T-cell (primary cell): ENCODE measurements at regions not wholly inside any gene's neighbourhood (a gene's known extent, or its start where the extent isn't known, plus 50 kb on each side); places are given as distances from the start of the nearest gene placed in this dataset.
A peak's percentile ranks its signal among the peaks of the same experiment; 100 is the strongest.

Experiments
- ATAC-seq, 4 experiments: fragments of 200-7000 bp in 3 of 4; fragments of 150-1000 bp in 1 of 4; cut with Tn5 transposase; replicated peaks in 1 of 4; 1 replicate in 3 of 4; 2 replicates in 1 of 4; pipeline ENCODE4 v1.10.0; 2021; ENCODE audit warnings: moderate library complexity in 3 of 4, mild to moderate bottlenecking in 2 of 4, moderate number of reproducible peaks in 1 of 4
- CTCF ChIA-PET, 2 donors: fragments of 300-600 bp; sonication (Branson Sonifier 250); formaldehyde crosslinking; loops; one replicate each; lab custom pipeline; 2022; ENCODE audit warnings: antibody characterized with exemption in 2 of 2; lab: Charles Lee
- POLR2A ChIA-PET, 2 donors: fragments of 300-600 bp; sonication (Branson Sonifier 250); formaldehyde crosslinking; loops; one replicate each; lab custom pipeline; 2022; ENCODE audit warnings: antibody characterized with exemption in 2 of 2; lab: Charles Lee
- DNase-seq, 35 experiments: peaks; one replicate each; pipeline versions ENCODE4 v3.0.0 to v3.0.0-alpha.2; 2013 to 2023
- H3K27ac ChIP-seq: one replicate; pipeline ENCODE4 v1.5.1; 2013; ENCODE audit warnings: low read length
- H3K27me3 ChIP-seq, 2 experiments: replicated peaks in 1 of 2; 1 replicate in 1 of 2; 2 replicates in 1 of 2; pipeline versions ENCODE4 v1.6.1 to v1.7.0; 2013; ENCODE audit warnings: low read length in 1 of 2, mixed read lengths in 1 of 2; ENCODE audit not compliant: control insufficient read depth in 2 of 2, insufficient read depth in 2 of 2; ENCODE audit errors: extremely low read depth in 1 of 2
- H3K36me3 ChIP-seq, 2 donors: 1 replicate in 1 of 2; 2 replicates in 1 of 2; pipeline versions ENCODE4 v1.6.1 to v1.7.0; 2013; ENCODE audit warnings: low read length in 1 of 2; ENCODE audit not compliant: control insufficient read depth in 2 of 2, insufficient read depth in 1 of 2; ENCODE audit errors: extremely low read depth in 1 of 2
- H3K4me1 ChIP-seq, 2 experiments: 1 replicate in 1 of 2; 2 replicates in 1 of 2; pipeline versions ENCODE4 v1.6.1 to v1.7.0; 2013; ENCODE audit warnings: low read length in 2 of 2, mixed read lengths in 1 of 2; ENCODE audit not compliant: insufficient read depth in 2 of 2, control insufficient read depth in 1 of 2; ENCODE audit errors: extremely low read depth in 1 of 2
- H3K4me3 ChIP-seq, 2 donors: 1 replicate in 1 of 2; 2 replicates in 1 of 2; pipeline versions ENCODE4 v1.5.1 to v1.7.0; 2013; ENCODE audit warnings: mild to moderate bottlenecking in 2 of 2, low read length in 1 of 2, moderate library complexity in 1 of 2; ENCODE audit not compliant: control insufficient read depth in 1 of 2; ENCODE audit errors: extremely low read depth in 1 of 2
- H3K9me3 ChIP-seq: 2 replicates; pipeline ENCODE4 v1.7.0; 2013
- H3K27ac Mint-ChIP-seq, 2 donors: one replicate each; pipeline ENCODE4 v1.8.0; 2020 to 2021; ENCODE audit warnings: mild to moderate bottlenecking in 2 of 2, mixed read lengths in 2 of 2
- H3K27me3 Mint-ChIP-seq, 2 donors: one replicate each; pipeline ENCODE4 v1.8.0; 2021 to 2022; ENCODE audit warnings: mixed read lengths in 2 of 2
- H3K36me3 Mint-ChIP-seq: one replicate; pipeline ENCODE4 v1.8.0; 2021; ENCODE audit warnings: mixed read lengths
- H3K4me1 Mint-ChIP-seq, 3 donors: one replicate each; pipeline ENCODE4 v1.8.0; 2020 to 2022; ENCODE audit warnings: mixed read lengths in 3 of 3, mild to moderate bottlenecking in 1 of 3
- H3K4me3 Mint-ChIP-seq, 3 donors: one replicate each; pipeline ENCODE4 v1.8.0; 2020 to 2022; ENCODE audit warnings: mild to moderate bottlenecking in 3 of 3, mixed read lengths in 3 of 3, moderate library complexity in 3 of 3
- H3K9me3 Mint-ChIP-seq, 3 donors: one replicate each; pipeline ENCODE4 v1.8.0; 2020 to 2022; ENCODE audit warnings: mixed read lengths in 3 of 3
- WGBS: methylation state at CpG from one replicate; pipeline ENCODE4 v1.1.5; 2013; ENCODE audit warnings: missing lambda C conversion rate; ENCODE audit not compliant: insufficient coverage; 5-methylcytosine and 5-hydroxymethylcytosine counted together

- peaks cover 0 to 10% of the 10 kb centered on the region in 2 experiments for H3K4me1 ChIP-seq
- no peaks in the 10 kb centered on the region for H3K36me3 ChIP-seq
- ChIA-PET POLR2A (interaction anchor here in 1 of 2 donors (0.5 to 0.6 kb wide), 2 partner anchors 116 to 139 kb away, joined by 3 to 10 read pairs; no protein-coding TSS in a partner anchor), CTCF (interaction anchor here (0.5 to 1.2 kb wide), 4 partner anchors 10 to 78 kb away, joined by 3 to 8 read pairs (median 4); no protein-coding TSS in a partner anchor)
- H3K27ac ChIP-seq: peak overlapping the region; percentile 9
- 50% methylated on average over 1 of the region's 3 CpGs for WGBS
- ATAC-seq (no peak), DNase-seq (no peak)
- no peaks in the 10 kb centered on the region for H3K27me3 Mint-ChIP-seq
- peaks cover 4 to 38% (median 23%) of the 10 kb centered on the region in 3 donors for H3K4me1 Mint-ChIP-seq
- H3K9me3 ChIP-seq: no peaks in the 10 kb centered on the region
- H3K27me3 ChIP-seq: no peaks in the 10 kb centered on the region
- H3K4me3 Mint-ChIP-seq: no peak overlapping the region
- H3K36me3 Mint-ChIP-seq: peaks cover 6% of the 10 kb centered on the region
- no peaks in the 10 kb centered on the region for H3K9me3 Mint-ChIP-seq
- peak overlapping the region; percentile 24 to 41 for H3K27ac Mint-ChIP-seq
- H3K4me3 ChIP-seq: no peak overlapping the region
Observed at GRCh38 chr1:184905601-184906322, 68.5 kb downstream of the NIBAN1 start.

- CTCF ChIA-PET: no interaction called here
- no CpG with 5 or more reads among the region's 2 CpGs for WGBS
- H3K4me3 Mint-ChIP-seq: no peak overlapping the region
Observed at GRCh38 chr1:184903111-184903692, 71.1 kb downstream of the NIBAN1 start.

GRCh38 chr1:184900507-184900906 lies 73.8 kb downstream of the NIBAN1 start:
- no peak for ATAC-seq
- POLR2A ChIA-PET: no interaction called here

More at GRCh38 chr1:184903111-184903692, 71.1 kb downstream of the NIBAN1 start:
- Mint-ChIP-seq H3K4me1 (peaks cover 4 to 32% (median 18%) of the 10 kb centered on the region in 3 donors), H3K9me3 (no peaks in the 10 kb centered on the region), H3K36me3 (peaks cover 16% of the 10 kb centered on the region), H3K27ac (no peak overlapping the region), H3K27me3 (no peaks in the 10 kb centered on the region)
- POLR2A ChIA-PET: no interaction called here
- no peak overlapping the region for H3K27ac ChIP-seq
- H3K9me3 ChIP-seq: no peaks in the 10 kb centered on the region
- DNase-seq (no peak), ATAC-seq (no peak)
- H3K27me3 ChIP-seq: no peaks in the 10 kb centered on the region
- H3K36me3 ChIP-seq: peaks cover 0 to 3% of the 10 kb centered on the region in 2 donors
- H3K4me1 ChIP-seq: peaks cover 0 to 10% of the 10 kb centered on the region in 2 experiments
- H3K4me3 ChIP-seq: no peak overlapping the region

GRCh38 chr1:184896000-184896399 lies 78.3 kb downstream of the NIBAN1 start:
- Histone ChIP-seq H3K4me3 (no peak overlapping the region), H3K9me3 (no peaks in the 10 kb centered on the region), H3K36me3 (peaks cover 2 to 11% of the 10 kb centered on the region in 2 donors), H3K4me1 (peaks cover 0 to 10% of the 10 kb centered on the region in 2 experiments), H3K27me3 (no peaks in the 10 kb centered on the region), H3K27ac (no peak overlapping the region)
- ChIA-PET POLR2A (interaction anchor here in 1 of 2 donors (1.7 kb wide), 1 partner anchor 76 kb away, joined by 8 read pairs; no protein-coding TSS in a partner anchor), CTCF (no interaction called here)
- WGBS: no CpG with 5 or more reads among the region's 2 CpGs
- Mint-ChIP-seq H3K27me3 (no peaks in the 10 kb centered on the region), H3K9me3 (no peaks in the 10 kb centered on the region), H3K4me1 (peaks cover 4 to 42% (median 32%) of the 10 kb centered on the region in 3 donors), H3K4me3 (no peak overlapping the region), H3K27ac (peak overlapping the region in 1 of 2 donors; percentile 48), H3K36me3 (peaks cover 34% of the 10 kb centered on the region)
- ATAC-seq (no peak), DNase-seq (no peak)

More at GRCh38 chr1:184900507-184900906, 73.8 kb downstream of the NIBAN1 start:
- H3K9me3 Mint-ChIP-seq: no peaks in the 10 kb centered on the region
- peaks cover 0 to 3% of the 10 kb centered on the region in 2 experiments for H3K4me1 ChIP-seq
- H3K9me3 ChIP-seq: no peaks in the 10 kb centered on the region
- H3K36me3 ChIP-seq: peaks cover 0 to 11% of the 10 kb centered on the region in 2 donors
- H3K36me3 Mint-ChIP-seq: peaks cover 31% of the 10 kb centered on the region
- H3K27ac ChIP-seq: no peak overlapping the region
- no peaks in the 10 kb centered on the region for H3K27me3 ChIP-seq
- peaks cover 2 to 34% (median 25%) of the 10 kb centered on the region in 3 donors for H3K4me1 Mint-ChIP-seq
- no peak overlapping the region for H3K4me3 Mint-ChIP-seq
- no peaks in the 10 kb centered on the region for H3K27me3 Mint-ChIP-seq
- no peak overlapping the region for H3K4me3 ChIP-seq
- peak overlapping the region in 1 of 2 donors; percentile 29 for H3K27ac Mint-ChIP-seq
- no CpG with 5 or more reads among the region's 4 CpGs for WGBS
- CTCF ChIA-PET: interaction anchor here in 1 of 2 donors (0.6 kb wide), 1 partner anchor 276 kb away, joined by 6 read pairs; no protein-coding TSS in a partner anchor
- no peak for DNase-seq

GRCh38 chr1:184895086-184895485 lies 79.2 kb downstream of the NIBAN1 start:
- Histone ChIP-seq H3K27ac (peak overlapping the region; percentile 32), H3K4me1 (peaks cover 0 to 13% of the 10 kb centered on the region in 2 experiments), H3K27me3 (no peaks in the 10 kb centered on the region), H3K36me3 (peaks cover 2 to 11% of the 10 kb centered on the region in 2 donors), H3K9me3 (no peaks in the 10 kb centered on the region), H3K4me3 (no peak overlapping the region)
- CTCF ChIA-PET: interaction anchor here (0.6 to 0.9 kb wide), 6 partner anchors 10 to 75 kb away, joined by 3 to 4 read pairs (median 3); no protein-coding TSS in a partner anchor
- peaks cover 10 to 50% (median 40%) of the 10 kb centered on the region in 3 donors for H3K4me1 Mint-ChIP-seq
- peak in 1 of 35 experiments; percentile 21 for DNase-seq
- H3K4me3 Mint-ChIP-seq: no peak overlapping the region
- ATAC-seq: no peak
- no peaks in the 10 kb centered on the region for H3K9me3 Mint-ChIP-seq
- no peak overlapping the region for H3K27ac Mint-ChIP-seq
- no peaks in the 10 kb centered on the region for H3K27me3 Mint-ChIP-seq
- peaks cover 34% of the 10 kb centered on the region for H3K36me3 Mint-ChIP-seq
- POLR2A ChIA-PET: interaction anchor here in 1 of 2 donors (0.6 to 1.7 kb wide), 2 partner anchors 77 to 97 kb away, joined by 8 to 15 read pairs; no protein-coding TSS in a partner anchor
- no CpG with 5 or more reads among the region's 2 CpGs for WGBS

GRCh38 chr1:184893695-184894094 lies 80.6 kb downstream of the NIBAN1 start:
- ChIA-PET CTCF (interaction anchor here (0.5 to 0.6 kb wide), 2 partner anchors 23 to 701 kb away, joined by 3 to 10 read pairs; no protein-coding TSS in a partner anchor), POLR2A (no interaction called here)
- Mint-ChIP-seq H3K4me3 (no peak overlapping the region), H3K9me3 (no peaks in the 10 kb centered on the region), H3K4me1 (peaks cover 10 to 57% (median 48%) of the 10 kb centered on the region in 3 donors), H3K36me3 (peaks cover 36% of the 10 kb centered on the region), H3K27me3 (no peaks in the 10 kb centered on the region), H3K27ac (peak overlapping the region; percentile 2 to 65)
- Histone ChIP-seq H3K4me1 (peaks cover 0 to 17% of the 10 kb centered on the region in 2 experiments), H3K27me3 (no peaks in the 10 kb centered on the region), H3K27ac (peak overlapping the region; percentile 87), H3K4me3 (no peak overlapping the region), H3K36me3 (peaks cover 2 to 11% of the 10 kb centered on the region in 2 donors), H3K9me3 (no peaks in the 10 kb centered on the region)
- WGBS: no CpG with 5 or more reads among the region's 2 CpGs
- DNase-seq: no peak
- ATAC-seq: no peak
